HEK293T (cell line): ENCODE measurements at regions not wholly inside any gene's neighbourhood (a gene's known extent, or its start where the extent isn't known, plus 50 kb on each side); places are given as distances from the start of the nearest gene placed in this dataset.

Source experiments
- ARNT ChIP-seq: fragments of 450-650 bp; IDR thresholded peaks from 2 replicates; pipeline ENCODE4 v1.6.1; 2017; ENCODE audit warnings: mild to moderate bottlenecking
- BHLHE40 ChIP-seq: fragments of 450-650 bp; IDR thresholded peaks from 2 replicates; pipeline ENCODE4 v1.6.1; 2016; ENCODE audit warnings: mild to moderate bottlenecking, moderate library complexity, borderline replicate concordance
- ELF4 ChIP-seq: fragments of 450-650 bp; IDR thresholded peaks from 2 replicates; pipeline ENCODE4 v1.6.1; 2017; ENCODE audit warnings: antibody characterized with exemption
- LEF1 ChIP-seq: fragments of 450-650 bp; IDR thresholded peaks from 2 replicates; pipeline ENCODE4 v1.6.1; 2017; ENCODE audit warnings: mild to moderate bottlenecking, borderline replicate concordance
- NFRKB ChIP-seq: fragments of 450-650 bp; IDR thresholded peaks from 2 replicates; pipeline ENCODE4 v1.6.1; 2016; ENCODE audit warnings: mild to moderate bottlenecking, moderate library complexity
- PKNOX1 ChIP-seq: fragments of 450-650 bp; IDR thresholded peaks from 2 replicates; pipeline ENCODE4 v1.6.1; 2016
- SP1 ChIP-seq: fragments of 450-650 bp; IDR thresholded peaks from 2 replicates; pipeline ENCODE4 v1.6.1; 2017
- SUZ12 ChIP-seq: fragments of 450-650 bp; IDR thresholded peaks from 2 replicates; pipeline ENCODE4 v1.6.1; 2016; ENCODE audit warnings: mild to moderate bottlenecking
- TARDBP ChIP-seq: fragments of 450-650 bp; IDR thresholded peaks from 2 replicates; pipeline ENCODE4 v1.6.1; 2016

GRCh38 chr3:25212736-25213135, 215.3 kb upstream of the RARB start:
- TF ChIP-seq ARNT (no peak), TARDBP (no peak), ELF4 (no peak), SP1 (no peak), LEF1 (no peak), PKNOX1 (no peak), BHLHE40 (no peak), NFRKB (no peak), SUZ12 (no peak)
